HL-60 (cell line): ENCODE measurements at regions not wholly inside any gene's neighbourhood (a gene's known extent, or its start where the extent isn't known, plus 50 kb on each side); places are given as distances from the start of the nearest gene placed in this dataset.
"Not testable (repeated sequence)": the region's sequence is repeated elsewhere in the genome, so short reads cannot be mapped to it uniquely, and the experiment has no call there.

ENCODE experiments used
- DNase-seq, 2 experiments: peaks; one replicate each; pipeline ENCODE4 v3.0.0-alpha.2; 2010 to 2020; ENCODE audit warnings: low read depth in 1 of 2, low spot score in 1 of 2
- H3K27ac ChIP-seq: fragments of 250-450 bp; sonication (Bioruptor Pico); replicated peaks from 2 replicates; pipeline ENCODE4 v1.5.1; 2020; ENCODE audit warnings: mild to moderate bottlenecking, moderate library complexity
- H3K27me3 ChIP-seq: fragments of 250-450 bp; sonication (Bioruptor Pico); 2 replicates; pipeline ENCODE4 v1.5.1; 2021; ENCODE audit warnings: mild to moderate bottlenecking, moderate library complexity; ENCODE audit not compliant: insufficient read depth, poor library complexity, severe bottlenecking
- H3K4me3 ChIP-seq: replicated peaks from 2 replicates; pipeline ENCODE4 v1.5.1; 2011; ENCODE audit warnings: mild to moderate bottlenecking, control low read depth, low read length; ENCODE audit not compliant: insufficient read depth
- GABPA ChIP-seq: IDR thresholded peaks from 2 replicates; pipeline ENCODE4 v1.6.1; 2012; ENCODE audit warnings: low read depth
- POLR2AphosphoS5 ChIP-seq: IDR thresholded peaks from 2 replicates; pipeline ENCODE4 v1.6.1; 2012; ENCODE audit warnings: low read depth
- SPI1 ChIP-seq: IDR thresholded peaks from 2 replicates; pipeline ENCODE4 v1.6.1; 2012; ENCODE audit warnings: low read depth, mild to moderate bottlenecking, borderline replicate concordance
- TF ChIP-seq, protein P1 (sequence below): IDR thresholded peaks from 2 replicates; pipeline ENCODE4 v1.6.1; 2012; ENCODE audit warnings: low read depth; ENCODE audit not compliant: insufficient replicate concordance
- TF ChIP-seq, protein P2 (sequence below): IDR thresholded peaks from one replicate; pipeline ENCODE4 v1.5.1; 2011; ENCODE audit warnings: low read length, control low read depth, inconsistent platforms; ENCODE audit not compliant: insufficient read depth

DNA sequence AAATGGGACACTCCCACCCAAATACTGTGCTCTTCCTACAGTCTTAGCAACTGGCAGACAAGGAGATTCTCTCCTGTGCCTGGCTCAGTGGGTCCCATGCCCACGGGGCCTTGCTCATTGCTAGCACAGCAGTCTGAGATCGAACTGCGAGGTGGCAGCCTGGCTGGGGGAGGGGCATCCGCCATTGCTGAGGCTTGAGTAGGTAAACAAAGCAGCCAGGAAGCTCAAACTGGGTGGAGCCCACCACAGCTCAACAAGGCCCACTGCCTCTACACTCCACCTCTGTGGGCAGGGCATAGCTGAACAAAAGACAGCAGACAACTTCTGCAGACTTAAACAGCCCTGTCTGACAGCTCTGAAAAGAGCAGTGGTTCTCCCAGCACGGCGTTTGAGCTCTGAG, 174.8 kb downstream of the COL12A1 start:
- DNase-seq, H3K27me3 ChIP-seq, H3K27ac ChIP-seq, H3K4me3 ChIP-seq: not testable (repeated sequence)

DNA sequence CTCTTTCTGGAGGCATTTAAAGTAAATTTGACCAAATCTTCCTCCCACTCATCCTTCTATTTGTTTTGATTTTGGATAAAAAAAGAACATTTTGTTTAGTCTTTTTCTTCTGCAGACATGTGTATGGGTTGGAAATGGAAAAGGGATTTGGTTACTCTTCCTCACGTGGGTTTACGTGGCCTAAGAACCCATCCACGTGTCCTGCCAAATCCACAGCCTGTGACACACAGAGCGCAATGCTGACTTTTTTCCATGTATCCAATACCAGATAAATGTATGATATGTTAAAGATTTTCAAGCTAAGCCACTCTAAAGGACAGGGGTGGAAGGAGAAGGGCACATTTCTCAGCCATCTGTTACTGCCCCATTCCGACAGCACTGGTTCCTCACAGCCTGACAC, 176.5 kb downstream of the COL12A1 start:
- Histone ChIP-seq H3K27me3 (no peaks in the 10 kb centered on the region), H3K4me3 (no peak overlapping the region), H3K27ac (no peak overlapping the region)
- no peak for DNase-seq
- TF ChIP-seq POLR2AphosphoS5 (no peak), SPI1 (no peak)
- TF ChIP-seq, protein P1, sequence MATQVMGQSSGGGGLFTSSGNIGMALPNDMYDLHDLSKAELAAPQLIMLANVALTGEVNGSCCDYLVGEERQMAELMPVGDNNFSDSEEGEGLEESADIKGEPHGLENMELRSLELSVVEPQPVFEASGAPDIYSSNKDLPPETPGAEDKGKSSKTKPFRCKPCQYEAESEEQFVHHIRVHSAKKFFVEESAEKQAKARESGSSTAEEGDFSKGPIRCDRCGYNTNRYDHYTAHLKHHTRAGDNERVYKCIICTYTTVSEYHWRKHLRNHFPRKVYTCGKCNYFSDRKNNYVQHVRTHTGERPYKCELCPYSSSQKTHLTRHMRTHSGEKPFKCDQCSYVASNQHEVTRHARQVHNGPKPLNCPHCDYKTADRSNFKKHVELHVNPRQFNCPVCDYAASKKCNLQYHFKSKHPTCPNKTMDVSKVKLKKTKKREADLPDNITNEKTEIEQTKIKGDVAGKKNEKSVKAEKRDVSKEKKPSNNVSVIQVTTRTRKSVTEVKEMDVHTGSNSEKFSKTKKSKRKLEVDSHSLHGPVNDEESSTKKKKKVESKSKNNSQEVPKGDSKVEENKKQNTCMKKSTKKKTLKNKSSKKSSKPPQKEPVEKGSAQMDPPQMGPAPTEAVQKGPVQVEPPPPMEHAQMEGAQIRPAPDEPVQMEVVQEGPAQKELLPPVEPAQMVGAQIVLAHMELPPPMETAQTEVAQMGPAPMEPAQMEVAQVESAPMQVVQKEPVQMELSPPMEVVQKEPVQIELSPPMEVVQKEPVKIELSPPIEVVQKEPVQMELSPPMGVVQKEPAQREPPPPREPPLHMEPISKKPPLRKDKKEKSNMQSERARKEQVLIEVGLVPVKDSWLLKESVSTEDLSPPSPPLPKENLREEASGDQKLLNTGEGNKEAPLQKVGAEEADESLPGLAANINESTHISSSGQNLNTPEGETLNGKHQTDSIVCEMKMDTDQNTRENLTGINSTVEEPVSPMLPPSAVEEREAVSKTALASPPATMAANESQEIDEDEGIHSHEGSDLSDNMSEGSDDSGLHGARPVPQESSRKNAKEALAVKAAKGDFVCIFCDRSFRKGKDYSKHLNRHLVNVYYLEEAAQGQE = no peak

DNA sequence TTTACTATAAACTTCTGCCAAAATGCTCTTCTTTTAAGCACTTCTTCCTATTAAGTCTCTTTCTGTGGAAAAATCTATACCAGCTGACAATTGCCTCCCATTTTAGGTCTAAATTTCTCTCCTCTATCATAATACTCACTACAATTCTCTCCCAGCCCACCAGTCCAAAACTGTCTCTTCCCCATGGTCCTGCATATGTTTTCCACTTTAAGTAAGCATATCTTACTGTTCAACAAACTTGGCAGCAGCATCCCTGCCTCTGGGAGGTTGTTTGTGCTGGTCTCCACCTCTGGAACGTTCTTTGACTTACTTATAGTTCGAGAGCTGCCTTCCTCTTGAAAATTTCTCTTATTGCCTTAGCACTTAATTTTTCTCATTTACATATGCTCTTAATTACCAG, 180.5 kb downstream of the COL12A1 start:
- Histone ChIP-seq H3K4me3 (no peak overlapping the region), H3K27me3 (no peaks in the 10 kb centered on the region), H3K27ac (no peak overlapping the region)
- TF ChIP-seq, protein P1 = no peak
- TF ChIP-seq SPI1 (no peak), GABPA (no peak), POLR2AphosphoS5 (no peak)
- TF ChIP-seq, protein P2, sequence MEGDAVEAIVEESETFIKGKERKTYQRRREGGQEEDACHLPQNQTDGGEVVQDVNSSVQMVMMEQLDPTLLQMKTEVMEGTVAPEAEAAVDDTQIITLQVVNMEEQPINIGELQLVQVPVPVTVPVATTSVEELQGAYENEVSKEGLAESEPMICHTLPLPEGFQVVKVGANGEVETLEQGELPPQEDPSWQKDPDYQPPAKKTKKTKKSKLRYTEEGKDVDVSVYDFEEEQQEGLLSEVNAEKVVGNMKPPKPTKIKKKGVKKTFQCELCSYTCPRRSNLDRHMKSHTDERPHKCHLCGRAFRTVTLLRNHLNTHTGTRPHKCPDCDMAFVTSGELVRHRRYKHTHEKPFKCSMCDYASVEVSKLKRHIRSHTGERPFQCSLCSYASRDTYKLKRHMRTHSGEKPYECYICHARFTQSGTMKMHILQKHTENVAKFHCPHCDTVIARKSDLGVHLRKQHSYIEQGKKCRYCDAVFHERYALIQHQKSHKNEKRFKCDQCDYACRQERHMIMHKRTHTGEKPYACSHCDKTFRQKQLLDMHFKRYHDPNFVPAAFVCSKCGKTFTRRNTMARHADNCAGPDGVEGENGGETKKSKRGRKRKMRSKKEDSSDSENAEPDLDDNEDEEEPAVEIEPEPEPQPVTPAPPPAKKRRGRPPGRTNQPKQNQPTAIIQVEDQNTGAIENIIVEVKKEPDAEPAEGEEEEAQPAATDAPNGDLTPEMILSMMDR = no peak
- no peak for DNase-seq

DNA sequence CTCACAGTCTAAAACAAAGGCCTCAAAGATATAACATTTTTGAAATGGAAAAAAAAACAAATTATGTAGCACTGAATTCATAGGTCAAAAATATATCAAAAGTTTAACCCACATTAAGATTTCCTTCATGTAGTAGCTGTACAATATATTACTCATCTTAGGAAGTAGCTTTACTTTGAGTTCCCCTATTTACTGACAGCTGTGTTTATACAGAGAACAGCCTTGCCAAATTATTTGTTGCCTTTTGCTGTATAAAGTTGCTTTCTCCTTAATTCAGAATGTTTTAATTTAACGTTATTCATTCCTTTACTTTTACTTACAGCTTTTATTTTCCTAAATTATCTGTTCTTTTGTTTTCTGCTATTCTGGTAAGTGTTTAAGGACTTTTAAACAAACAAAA, 181.0 kb downstream of the COL12A1 start:
- H3K4me3 ChIP-seq = no peak overlapping the region
- no peak for DNase-seq
- TF ChIP-seq, protein P2 = no peak
- TF ChIP-seq POLR2AphosphoS5 (no peak), GABPA (no peak), SPI1 (no peak)
- TF ChIP-seq, protein P1 = no peak
- H3K27ac ChIP-seq = no peak overlapping the region
- H3K27me3 ChIP-seq = no peaks in the 10 kb centered on the region
